Right ventricle myocardium superior (tissue), 1 donor: ENCODE measurements at regions not wholly inside any gene's neighbourhood (a gene's known extent, or its start where the extent isn't known, plus 50 kb on each side); places are given as distances from the start of the nearest gene placed in this dataset.
"Not testable (repeated sequence)": the region's sequence is repeated elsewhere in the genome, so short reads cannot be mapped to it uniquely, and the experiment has no call there.

Source experiments
- ATAC-seq: fragments of 200-7000 bp; cut with Tn5 transposase; one replicate; pipeline ENCODE4 v1.9.1; 2020; ENCODE audit warnings: mild to moderate bottlenecking; ENCODE audit not compliant: poor library complexity
- DNase-seq: peaks from one replicate; pipeline ENCODE4 v3.0.0-alpha.2; 2020
- intact Hi-C: fragments of 100-400 bp; cut with DNase I; formaldehyde crosslinking; loops from one replicate; pipeline ENCODE4 v1.11.2; 2022
- donor health status: DM: no; HTN: yes; CAD: no; lungs with severe emphysema.

DNA sequence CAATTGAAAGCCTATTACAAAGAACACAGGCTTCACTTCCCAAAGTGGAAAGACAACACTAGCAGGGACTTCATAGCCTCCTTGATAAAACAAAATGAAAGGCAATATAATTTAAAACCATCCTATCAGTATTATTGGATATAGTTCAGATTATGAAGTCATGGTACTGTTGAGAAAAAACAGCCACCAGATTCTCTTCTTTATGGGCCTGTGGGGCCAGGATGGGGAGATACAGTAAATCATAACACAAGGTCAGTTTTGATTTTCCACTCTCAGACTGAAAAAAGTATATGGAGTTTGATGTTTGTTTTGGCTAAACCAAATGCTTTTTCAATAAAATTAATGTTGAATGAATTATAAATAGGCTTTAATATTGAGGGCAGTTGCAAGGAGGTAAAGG, 129.1 kb downstream of the BCL2L11 start:
- DNase-seq (no peak), ATAC-seq (no peak)
- intact Hi-C loops, result no loop called here

DNA sequence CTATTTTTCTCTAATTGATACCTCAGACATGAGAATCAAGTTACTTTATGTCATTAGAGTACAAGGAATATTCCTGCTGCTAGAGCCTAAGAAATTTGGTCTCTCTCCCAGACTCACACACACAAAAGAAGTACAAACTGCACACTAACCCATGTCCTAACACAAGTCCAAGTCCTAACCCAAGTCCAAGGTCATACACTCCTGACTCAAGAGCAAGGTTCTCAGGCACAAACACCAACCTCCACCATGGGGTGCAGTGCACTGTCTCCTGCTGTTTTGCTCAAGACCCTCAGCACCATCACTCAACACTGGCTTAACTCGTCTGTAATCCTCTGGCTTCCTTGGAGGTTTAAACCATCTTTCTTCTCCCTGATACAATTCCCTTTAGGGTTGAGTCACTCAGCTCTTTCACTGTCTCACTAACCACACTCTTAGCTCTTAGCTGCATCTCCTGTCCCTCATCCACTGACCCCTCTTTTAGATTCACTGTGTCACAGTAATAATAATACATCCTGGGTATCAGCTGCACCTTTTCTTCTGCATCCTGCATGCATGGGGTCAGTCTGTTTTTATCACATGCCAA, 129.8 kb downstream of the BCL2L11 start:
- intact Hi-C loops, result no loop called here
- DNase-seq (no peak), ATAC-seq (no peak)

DNA sequence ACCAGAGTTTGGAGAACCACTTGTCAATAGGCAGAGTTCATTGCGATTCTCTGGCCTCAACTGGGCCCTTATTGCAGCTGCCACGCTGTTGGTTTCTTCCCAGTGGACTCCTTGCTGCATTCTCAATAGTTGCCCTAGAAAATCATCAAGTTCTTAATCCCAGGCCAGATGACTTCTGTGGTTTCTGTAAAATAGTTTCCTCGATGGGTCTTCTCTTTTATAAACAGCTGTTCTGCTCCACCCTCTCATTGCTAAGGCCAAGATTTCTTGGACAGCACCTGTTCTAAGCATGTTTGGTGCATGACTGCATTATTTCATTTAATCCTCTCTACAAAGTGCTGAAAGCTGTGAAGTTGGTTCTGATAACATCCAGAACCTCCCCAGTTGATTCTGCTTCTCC, 131.0 kb downstream of the BCL2L11 start:
- no peak for ATAC-seq
- intact Hi-C loops, result no loop called here
- no peak for DNase-seq

DNA sequence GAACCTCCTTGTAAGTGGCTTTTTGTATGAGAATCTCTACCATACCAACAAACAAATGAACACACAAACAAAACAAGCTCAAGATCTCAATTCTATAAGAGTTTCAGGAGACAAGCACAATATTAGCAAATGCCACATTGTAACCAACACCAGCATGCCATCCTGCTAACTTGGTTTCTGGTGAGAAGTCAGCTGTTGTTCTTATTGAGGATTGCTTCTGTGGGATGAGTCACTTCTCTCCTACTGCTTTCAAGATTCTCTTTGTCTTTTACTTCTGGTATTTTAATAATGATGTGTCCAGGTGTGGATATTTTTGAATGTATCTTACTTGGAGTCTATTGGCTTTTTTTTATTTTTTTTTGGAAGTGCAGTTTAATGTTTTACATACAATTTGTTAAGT, 131.7 kb downstream of the BCL2L11 start:
- ATAC-seq, result no peak
- no peak for DNase-seq

DNA sequence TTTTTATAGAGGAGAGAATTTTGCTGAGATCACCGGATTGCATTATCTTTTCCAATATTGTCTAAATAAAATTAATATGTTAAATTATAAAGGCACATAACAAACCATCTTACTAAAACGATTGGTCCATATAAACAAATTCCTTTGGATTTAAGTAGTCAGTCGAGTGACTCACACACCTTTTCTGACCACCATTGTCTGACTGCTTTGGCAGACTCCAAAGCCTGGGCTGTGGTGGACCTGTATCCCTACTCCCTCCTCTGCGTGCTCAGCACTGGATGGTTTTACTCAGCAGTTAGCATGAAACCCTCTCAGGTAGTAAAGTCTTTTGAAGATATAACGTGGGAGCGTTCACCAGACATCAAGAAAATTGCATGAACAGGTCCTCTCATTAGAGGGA, 134.2 kb downstream of the BCL2L11 start:
- ATAC-seq, DNase-seq, intact Hi-C loops: not testable (repeated sequence)

More for the DNA sequence above, 131.7 kb downstream of the BCL2L11 start:
- intact Hi-C loops, result no loop called here

DNA sequence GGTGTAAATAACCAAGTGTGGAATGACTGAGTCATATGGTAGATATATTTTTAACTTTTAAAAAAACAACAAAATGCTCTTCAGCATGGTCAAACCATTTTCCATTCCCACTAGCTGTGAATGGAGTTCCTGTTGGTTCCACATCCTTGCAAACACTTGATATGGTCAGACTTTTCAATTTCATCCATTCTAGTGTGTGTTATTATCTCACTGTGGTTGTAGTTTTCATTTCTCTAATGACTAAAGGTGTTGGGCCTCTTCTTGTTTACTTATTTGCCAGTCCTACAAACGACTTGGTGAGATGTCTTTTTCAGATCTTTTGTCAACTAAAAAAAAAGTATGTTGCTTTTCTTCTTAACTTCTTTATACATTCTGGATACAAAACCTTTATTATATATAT, 135.9 kb downstream of the BCL2L11 start:
- ATAC-seq, DNase-seq, intact Hi-C loops: not testable (repeated sequence)

DNA sequence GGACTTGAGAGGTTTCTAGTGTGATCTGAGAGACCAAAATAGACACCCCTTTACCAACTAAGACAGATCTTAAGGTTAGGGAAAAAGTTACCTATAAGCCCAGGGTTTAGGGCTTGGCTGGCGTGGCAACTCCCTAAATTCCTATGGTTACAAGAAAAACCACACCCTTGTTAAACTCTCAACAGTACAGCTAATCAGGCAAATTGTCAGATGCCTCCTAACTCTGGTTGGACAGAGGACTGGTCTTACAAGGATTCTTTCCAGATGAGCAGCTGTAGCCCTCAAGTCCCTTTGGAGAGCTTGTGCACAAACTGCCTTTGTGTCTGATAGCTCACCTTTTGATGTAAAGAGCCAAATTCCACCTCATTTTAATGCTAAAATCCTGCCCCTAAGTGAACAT, 136.9 kb downstream of the BCL2L11 start:
- DNase-seq, intact Hi-C loops, ATAC-seq: not testable (repeated sequence)

DNA sequence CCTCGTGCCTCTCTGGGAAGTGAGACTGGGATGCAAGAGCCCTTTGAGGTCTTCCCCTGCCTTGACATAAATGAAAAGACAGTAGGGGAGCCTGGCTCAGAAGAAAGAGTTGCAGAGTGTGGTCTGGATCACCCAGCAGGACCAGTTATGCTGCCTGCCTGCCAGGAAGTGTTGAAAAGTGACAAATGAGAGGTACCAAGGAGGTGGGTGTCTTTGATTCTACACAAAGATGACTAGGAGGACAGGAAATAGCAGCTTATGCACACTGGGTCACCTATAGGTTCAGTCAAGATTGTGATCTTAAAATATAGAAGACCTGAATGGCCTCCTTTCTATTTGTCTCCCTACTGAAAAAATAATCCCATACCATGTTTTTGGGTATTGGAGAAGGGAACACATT, 137.6 kb downstream of the BCL2L11 start:
- not testable (repeated sequence) for DNase-seq

DNA sequence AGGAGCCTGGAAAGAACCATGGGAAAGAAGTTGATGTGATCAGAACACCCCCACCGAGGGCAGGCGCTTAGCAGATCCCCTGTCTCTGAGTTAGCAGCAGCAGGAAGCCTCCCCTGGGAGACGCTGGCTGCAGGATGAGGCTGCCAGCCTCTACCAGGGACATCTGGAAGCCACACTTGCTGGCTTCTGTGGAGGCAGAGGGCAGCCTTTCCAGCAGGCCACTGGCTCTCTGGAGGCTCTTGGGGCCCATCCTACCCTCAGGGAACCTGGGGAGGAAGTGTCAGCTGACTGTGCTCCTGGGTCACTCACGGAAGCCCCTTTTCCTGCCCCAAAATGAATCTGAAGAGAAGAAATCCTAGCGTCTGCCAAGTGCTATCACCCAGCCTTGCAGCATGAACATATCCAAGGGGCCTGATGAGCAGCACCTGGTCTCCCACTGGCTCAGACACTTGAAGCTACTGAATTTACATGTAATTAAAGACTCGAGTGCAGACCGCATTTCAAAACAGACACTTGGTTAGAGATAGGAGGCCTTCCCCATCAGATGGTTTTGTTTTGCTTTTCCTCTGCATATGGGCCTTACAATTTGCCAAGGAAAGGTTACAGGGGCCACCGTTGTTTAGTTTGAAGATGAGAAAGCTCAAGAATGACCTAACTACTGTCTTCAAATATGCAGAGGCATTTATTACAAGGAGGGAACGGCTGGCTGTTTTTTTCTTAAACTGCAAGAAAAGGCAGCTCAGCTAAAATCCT, 142.1 kb downstream of the BCL2L11 start:
- intact Hi-C loops, DNase-seq, ATAC-seq: not testable (repeated sequence)

More for the DNA sequence above, 137.6 kb downstream of the BCL2L11 start:
- intact Hi-C loops, ATAC-seq: not testable (repeated sequence)

DNA sequence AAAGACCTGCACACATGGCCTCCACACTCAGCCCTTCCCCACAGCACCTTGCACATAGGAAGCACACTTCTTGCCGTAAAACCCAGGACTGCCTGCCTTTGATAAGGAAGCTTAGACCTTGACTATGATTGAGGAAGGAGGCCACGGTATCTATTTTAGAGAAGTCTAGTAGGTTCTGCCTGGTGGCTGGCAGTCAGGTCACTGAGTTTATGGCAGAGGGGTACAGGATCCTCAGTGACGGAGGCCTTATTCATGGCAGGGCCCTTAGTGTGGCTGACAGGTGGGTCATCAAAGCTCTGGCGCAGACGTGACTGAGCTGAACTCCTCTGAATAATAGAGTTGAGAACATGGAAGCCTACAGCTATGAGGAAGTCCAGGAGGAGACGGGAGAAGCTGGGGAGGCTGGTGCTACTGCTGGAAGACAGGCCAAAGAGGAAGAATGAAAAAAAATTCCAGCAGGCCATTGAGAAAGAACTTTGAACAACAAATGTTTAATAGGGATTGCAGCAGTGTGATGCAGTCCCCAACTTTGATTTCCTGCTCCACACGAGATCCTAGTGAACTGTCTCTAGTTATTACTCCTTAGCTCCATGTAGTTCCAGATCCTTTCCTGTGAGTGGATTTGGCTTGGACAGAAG, 142.8 kb downstream of the BCL2L11 start:
- DNase-seq, ATAC-seq, intact Hi-C loops: not testable (repeated sequence)

DNA sequence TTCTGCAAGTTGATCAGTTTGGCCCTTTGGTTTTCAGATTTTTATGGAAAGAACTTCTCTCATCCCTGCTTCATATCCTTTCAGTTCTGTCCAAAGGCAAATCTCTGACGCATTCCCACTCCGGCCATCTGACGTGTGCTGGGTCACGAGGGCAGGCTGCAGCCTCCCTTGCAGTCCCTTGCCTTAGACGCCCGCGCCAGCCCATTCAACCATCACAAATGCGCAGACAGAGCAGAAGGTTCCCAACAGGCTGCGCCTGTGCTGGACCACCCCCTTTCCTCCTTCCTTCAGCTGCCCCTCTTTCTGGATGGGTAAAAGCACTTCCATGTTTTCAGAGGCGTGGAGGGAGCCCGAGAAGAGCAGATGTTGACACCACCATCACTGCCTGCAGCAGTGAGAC, 144.2 kb downstream of the BCL2L11 start:
- ATAC-seq, intact Hi-C loops, DNase-seq: not testable (repeated sequence)

DNA sequence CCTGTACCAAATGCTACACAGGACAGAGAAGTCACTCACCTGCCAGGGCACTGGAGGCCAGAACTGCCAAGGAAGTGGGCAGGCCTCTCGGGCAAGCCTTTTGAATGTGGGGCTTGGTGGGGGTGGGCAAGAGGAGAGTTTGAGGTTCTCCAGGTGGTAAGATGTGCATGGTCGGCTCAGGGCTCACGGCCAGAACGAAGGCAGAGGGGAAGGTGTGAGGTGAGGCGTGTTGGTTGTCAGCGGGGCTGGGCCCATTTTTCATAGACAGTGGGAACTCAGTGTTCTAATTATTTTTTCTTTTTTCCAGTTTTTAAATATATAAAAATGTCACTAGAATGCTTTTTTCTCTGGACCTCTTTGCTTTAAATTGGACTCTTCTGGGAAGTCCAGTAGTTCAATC, 145.8 kb downstream of the BCL2L11 start:
- DNase-seq, intact Hi-C loops, ATAC-seq: not testable (repeated sequence)

DNA sequence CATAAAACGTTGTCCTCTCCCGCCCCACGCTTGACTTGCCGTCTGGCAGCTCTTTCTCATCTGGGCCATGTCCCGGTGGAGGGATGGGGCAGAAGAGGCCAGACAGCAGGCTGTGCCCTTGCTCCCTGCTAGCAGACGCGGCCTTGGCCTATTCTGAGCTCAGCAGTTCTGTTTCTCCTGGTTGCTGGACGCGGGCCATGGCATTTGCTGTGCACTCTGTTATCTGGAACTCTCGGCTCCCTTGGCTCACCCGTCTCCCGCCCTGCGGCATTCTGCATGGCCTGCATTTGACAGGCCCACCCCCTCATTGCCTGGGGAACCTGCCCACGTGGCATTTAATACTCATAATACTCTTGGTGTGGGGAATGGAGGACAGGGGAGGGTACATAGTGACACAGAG, 146.3 kb downstream of the BCL2L11 start:
- peak; percentile 89 for DNase-seq
- intact Hi-C loops, result not testable (repeated sequence)
- peak; percentile 97 for ATAC-seq

DNA sequence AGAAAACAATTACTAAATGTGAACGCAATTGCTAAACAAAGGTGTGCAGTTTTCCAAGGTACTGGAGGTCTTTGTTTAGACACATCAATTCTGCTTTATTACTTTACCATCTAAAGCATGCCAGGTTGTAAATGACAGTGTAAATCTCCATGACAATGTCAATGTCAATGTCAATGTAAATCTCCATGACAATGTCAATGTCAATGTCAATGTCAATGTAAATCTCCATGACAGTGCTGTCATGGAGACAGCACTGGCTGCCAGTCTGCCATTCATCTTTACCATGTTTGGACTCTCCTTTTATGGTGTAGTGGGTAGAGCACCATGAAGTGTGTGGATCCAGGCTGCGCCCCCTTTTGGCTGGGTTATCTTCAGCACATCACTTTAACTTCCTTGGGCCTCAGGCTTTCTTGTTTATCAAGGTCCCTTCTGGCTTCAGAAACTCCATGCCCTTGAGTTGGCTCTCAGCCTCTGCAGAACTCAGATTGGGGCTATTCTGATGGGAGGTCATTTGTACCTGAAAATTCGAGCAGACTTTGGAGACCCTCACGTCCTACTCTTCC, 149.1 kb downstream of the BCL2L11 start:
- DNase-seq, intact Hi-C loops, ATAC-seq: not testable (repeated sequence)

DNA sequence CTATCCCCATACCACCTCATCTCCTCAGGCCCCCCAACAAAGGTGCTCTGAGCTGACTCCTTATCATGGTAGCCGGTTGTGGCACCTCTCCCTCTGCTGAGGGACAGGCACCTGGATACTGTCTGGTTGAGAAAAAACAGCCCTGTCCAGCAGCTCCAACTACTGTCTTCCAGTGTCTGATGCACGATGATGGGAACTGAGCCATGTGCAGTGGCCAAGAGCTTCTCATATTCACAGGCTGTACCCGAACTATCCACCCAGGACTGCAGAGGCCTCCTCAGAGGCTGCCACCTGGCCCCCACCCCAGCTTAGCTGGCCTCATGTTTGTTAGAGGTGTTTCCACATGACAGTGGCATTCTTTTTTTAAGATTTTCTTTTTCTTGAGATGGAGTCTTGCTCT, 149.9 kb downstream of the BCL2L11 start:
- DNase-seq, intact Hi-C loops: not testable (repeated sequence)
- ATAC-seq, result peak; percentile 21

DNA sequence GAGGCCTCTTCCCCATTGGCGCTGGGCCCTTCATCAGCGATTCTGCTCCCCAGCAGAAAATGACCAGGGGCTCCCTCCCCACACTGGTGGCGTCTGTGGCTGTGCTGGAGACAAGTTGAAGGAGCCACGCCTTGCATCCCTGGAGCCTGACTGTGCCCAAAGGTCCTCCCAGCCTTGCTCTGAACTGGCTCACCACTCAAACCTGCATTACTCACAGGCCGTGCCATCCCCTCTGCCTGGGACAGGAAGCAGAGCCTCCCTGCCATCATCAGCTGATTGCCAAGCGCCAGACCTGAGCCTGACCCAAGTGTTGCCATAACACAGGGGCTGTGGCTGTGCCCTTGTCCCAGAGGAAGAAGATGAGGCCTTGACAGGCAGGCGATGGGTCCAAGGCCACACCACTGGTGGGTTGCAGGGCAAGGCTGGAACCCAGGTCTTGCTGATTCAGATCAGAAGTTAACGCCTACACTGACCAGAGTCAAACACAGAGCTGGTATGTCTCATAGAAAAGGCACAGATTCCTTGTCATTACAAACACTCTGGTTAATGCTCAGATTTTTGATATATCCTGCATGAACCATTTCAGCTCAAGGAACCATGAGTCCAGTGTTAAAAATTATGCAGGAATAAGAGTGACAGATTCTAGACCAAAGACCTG, 151.1 kb downstream of the BCL2L11 start:
- intact Hi-C loops, DNase-seq, ATAC-seq: not testable (repeated sequence)

DNA sequence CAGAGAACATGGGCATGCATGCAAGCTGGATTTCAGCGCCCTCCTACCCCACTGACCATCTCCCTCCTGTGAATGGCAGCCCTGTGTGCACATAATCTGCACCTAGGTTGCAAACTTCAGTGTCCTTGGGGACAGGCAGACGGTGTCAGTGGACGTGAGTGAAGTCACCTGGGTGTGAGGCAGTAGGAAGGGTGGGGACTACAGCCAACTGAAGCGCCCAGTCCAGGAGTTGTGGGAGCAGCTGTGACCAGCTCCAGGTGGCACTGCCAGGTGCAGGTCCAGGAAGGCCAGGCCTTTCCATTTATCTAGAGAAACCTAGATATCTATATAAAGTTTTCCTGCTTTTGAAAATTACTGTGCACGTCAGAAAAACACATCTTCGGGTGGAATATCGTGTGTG, 152.3 kb downstream of the BCL2L11 start:
- intact Hi-C loops, ATAC-seq, DNase-seq: not testable (repeated sequence)

DNA sequence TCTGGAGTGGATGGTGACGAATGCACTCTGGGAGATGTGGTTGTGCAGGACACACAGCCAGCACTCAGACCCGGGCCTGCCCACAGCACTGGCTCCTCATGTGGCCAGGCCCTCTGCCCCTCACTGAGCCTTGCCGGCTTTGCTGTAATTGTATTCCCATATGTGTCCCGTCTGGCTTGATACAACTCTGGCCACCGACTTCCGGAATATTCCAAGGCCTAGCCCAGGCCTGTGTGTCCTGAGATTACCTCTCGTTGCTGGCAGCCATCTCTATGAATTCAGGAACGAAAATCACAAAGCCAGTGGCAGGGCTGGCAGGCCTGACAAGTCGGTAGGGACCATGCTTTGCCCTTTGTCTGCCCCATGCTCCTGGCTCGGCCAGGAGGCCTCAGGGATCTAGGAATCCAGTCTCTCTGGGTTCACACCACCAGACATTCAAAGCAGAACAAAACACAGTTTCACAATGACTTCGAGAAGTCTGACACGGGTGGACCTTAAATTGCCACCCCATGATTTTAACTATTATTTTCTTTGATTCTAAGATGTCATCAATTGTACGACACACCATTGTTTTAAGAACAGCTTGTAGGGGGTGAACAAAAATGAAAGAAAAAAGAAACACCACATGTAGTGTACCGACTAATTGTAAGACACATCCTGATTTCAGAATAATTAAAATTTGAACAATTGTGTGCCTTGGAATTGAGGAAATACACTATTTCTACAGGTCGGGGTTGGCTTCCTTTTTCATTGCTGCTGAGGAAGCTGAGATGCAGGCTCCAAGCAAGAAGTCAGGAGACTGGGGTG, 154.5 kb downstream of the BCL2L11 start:
- peak; percentile 74 for ATAC-seq

More for the DNA sequence above, 154.5 kb downstream of the BCL2L11 start:
- intact Hi-C loops, result not testable (repeated sequence)
- DNase-seq, result peak; percentile 47
